Kidney epithelial cell (primary cell): ENCODE measurements at regions not wholly inside any gene's neighbourhood (a gene's known extent, or its start where the extent isn't known, plus 50 kb on each side); places are given as distances from the start of the nearest gene placed in this dataset.

Source experiments
- DNase-seq: peaks from one replicate; pipeline ENCODE4 v3.0.0-alpha.2; 2010; ENCODE audit warnings: low read depth
- H3K27me3 ChIP-seq: 2 replicates; pipeline ENCODE4 v1.6.0; 2011; ENCODE audit warnings: low read length; ENCODE audit not compliant: control insufficient read depth, insufficient read depth
- H3K36me3 ChIP-seq: 2 replicates; pipeline ENCODE4 v1.5.1; 2011; ENCODE audit warnings: low read length; ENCODE audit not compliant: control insufficient read depth, insufficient read depth
- H3K4me3 ChIP-seq: 2 replicates; pipeline ENCODE4 v1.5.1; 2011; ENCODE audit warnings: low read depth, mild to moderate bottlenecking, control low read depth, low read length
- TF ChIP-seq, protein P1 (sequence below): IDR thresholded peaks from 2 replicates; pipeline ENCODE4 v1.5.1; 2011; ENCODE audit warnings: mild to moderate bottlenecking, moderate library complexity, low read length, control low read depth, inconsistent platforms; ENCODE audit not compliant: insufficient read depth, poor library complexity, severe bottlenecking

GRCh38 chr13:21936674-21937073 is 265.8 kb downstream of the FGF9 start:
- no peak overlapping the region for H3K4me3 ChIP-seq
- no peak for DNase-seq
- TF ChIP-seq, protein P1, sequence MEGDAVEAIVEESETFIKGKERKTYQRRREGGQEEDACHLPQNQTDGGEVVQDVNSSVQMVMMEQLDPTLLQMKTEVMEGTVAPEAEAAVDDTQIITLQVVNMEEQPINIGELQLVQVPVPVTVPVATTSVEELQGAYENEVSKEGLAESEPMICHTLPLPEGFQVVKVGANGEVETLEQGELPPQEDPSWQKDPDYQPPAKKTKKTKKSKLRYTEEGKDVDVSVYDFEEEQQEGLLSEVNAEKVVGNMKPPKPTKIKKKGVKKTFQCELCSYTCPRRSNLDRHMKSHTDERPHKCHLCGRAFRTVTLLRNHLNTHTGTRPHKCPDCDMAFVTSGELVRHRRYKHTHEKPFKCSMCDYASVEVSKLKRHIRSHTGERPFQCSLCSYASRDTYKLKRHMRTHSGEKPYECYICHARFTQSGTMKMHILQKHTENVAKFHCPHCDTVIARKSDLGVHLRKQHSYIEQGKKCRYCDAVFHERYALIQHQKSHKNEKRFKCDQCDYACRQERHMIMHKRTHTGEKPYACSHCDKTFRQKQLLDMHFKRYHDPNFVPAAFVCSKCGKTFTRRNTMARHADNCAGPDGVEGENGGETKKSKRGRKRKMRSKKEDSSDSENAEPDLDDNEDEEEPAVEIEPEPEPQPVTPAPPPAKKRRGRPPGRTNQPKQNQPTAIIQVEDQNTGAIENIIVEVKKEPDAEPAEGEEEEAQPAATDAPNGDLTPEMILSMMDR: no peak
- no peaks in the 10 kb centered on the region for H3K27me3 ChIP-seq
- H3K36me3 ChIP-seq: no peaks in the 10 kb centered on the region

DNA sequence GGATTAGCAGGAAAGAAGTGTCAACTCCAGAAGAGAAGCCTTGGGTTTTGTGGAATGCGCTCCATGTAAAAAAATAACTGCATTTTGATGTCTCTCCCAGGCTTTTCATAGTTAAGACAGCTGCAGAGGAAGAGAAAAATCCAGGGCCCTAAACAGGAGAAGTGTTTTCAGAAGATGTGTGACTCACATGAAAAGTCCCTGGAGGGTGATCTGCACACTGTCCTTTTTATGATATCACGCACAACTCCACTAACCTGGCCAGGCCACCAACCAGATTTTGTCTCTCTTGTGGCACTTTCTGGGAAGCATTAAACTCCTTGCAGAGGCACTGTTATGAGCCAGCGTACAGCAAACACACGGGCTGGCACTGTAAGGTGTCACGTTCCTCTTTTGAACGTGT is 267.3 kb downstream of the FGF9 start:
- no peak overlapping the region for H3K4me3 ChIP-seq
- TF ChIP-seq, protein P1: no peak
- DNase-seq: no peak
- H3K36me3 ChIP-seq: no peaks in the 10 kb centered on the region
- H3K27me3 ChIP-seq: no peaks in the 10 kb centered on the region

- TF ChIP-seq, protein P1: no peak
- Histone ChIP-seq H3K4me3 (no peak overlapping the region), H3K36me3 (no peaks in the 10 kb centered on the region), H3K27me3 (no peaks in the 10 kb centered on the region)
- DNase-seq: no peak
Measured at GRCh38 chr13:21938636-21939035, 267.8 kb downstream of the FGF9 start.

- H3K36me3 ChIP-seq: no peaks in the 10 kb centered on the region
- DNase-seq: no peak
- no peak overlapping the region for H3K4me3 ChIP-seq
- no peaks in the 10 kb centered on the region for H3K27me3 ChIP-seq
- TF ChIP-seq, protein P1: no peak
Measured at GRCh38 chr13:21942061-21942460, 271.2 kb downstream of the FGF9 start.

DNA sequence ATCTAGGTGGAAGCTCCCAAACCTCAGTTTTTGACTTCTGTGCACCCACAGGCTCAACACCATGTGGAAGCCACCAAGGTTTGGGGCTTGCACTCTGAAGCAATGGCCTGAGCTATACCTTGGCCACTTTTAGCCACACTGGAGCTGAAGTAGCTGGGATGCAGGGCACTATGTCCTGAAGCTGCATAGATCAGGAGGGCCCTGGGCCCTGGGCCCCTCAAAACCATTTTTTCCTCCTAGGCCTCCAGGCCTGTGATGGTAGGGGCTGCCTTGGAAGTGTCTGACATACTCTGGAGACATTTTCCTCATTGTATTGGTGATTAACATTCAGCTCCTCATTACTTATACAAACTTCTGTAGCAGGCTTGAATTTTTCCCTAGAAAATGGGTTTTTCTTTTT is 273.7 kb downstream of the FGF9 start:
- Histone ChIP-seq H3K36me3 (no peaks in the 10 kb centered on the region), H3K27me3 (no peaks in the 10 kb centered on the region), H3K4me3 (no peak overlapping the region)
- TF ChIP-seq, protein P1: no peak
- no peak for DNase-seq

DNA sequence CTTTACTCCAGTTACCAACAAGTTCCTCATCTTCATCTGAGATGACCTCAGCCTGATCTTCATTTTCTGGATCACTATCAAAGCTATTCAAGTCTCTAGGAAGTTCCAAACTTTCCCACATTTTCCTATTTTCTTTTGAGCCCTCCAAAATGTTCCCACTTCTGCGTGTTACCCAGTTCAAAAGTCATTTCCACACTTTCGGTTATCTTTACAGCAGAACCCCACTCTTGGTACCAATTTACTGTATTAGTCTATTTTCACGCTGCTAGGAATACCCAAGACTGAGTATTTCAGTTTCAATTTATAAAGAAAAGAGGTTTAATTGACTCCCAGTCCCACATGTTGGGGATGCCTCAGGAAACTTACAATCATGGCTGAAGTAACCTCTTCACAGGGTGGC is 274.3 kb downstream of the FGF9 start:
- no peak for DNase-seq
- no peaks in the 10 kb centered on the region for H3K27me3 ChIP-seq
- H3K4me3 ChIP-seq: no peak overlapping the region
- H3K36me3 ChIP-seq: no peaks in the 10 kb centered on the region
- TF ChIP-seq, protein P1: no peak
